ENCODE measurements at regions not wholly inside any gene's neighbourhood (a gene's known extent, or its start where the extent isn't known, plus 50 kb on each side); places are given as distances from the start of the nearest gene placed in this dataset. TPM values are rescaled to one million over a fixed set of nuclear protein-coding genes. Genes with fewer than 3 reads are reported as not detected.

DNA sequence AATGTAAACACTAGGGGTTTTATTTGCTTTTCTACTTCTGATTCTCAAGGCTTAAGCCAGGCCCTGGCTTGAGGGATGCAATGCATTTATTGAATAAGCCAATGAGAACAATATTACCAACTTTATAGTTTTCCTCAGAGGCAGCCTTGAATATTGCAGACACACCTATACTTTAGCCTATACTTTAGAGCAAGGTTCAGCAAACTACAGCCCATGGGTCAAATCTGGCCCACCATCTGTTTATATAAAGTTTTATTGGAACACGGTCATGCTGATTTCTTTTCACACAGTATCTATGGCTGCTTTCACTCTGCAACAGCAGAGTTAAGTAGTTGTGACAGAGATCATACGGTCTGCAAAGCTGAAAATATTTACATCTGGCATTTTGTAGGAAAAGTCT lies 50.3 kb upstream of the E2F8 start:
- H3K27me3 ChIP-seq (ENCODE audit: control insufficient read depth in 2 of 2, insufficient read depth in 2 of 2, low read length in 2 of 2) = peaks cover 11 to 12% of the 10 kb centered on the region in 2 experiments
- no peaks in the 10 kb centered on the region for H3K9me3 ChIP-seq (replicated peaks; ENCODE audit: control insufficient read depth, insufficient read depth, low read length)
- dilution Hi-C loops (cut with MboI; ENCODE audit: extremely low pct_ligation_motif_present, low sequenced_read_pairs) = no loop called here
- no TSS peak for BruUV-seq (replicated peaks)
- H2AFZ ChIP-seq (ENCODE audit: low read depth, low read length) = no peak overlapping the region
- no peaks in the 10 kb centered on the region for H3K9me1 ChIP-seq (replicated peaks; ENCODE audit: control insufficient read depth, extremely low read depth, insufficient read depth, low read length)
- no peaks in the 10 kb centered on the region for H3K4me1 ChIP-seq (ENCODE audit: control insufficient read depth, extremely low read depth, insufficient read depth, low read length)
- DNase-seq (ENCODE audit: low read depth, low spot score) = no peak
- no peak overlapping the region for H3K27ac ChIP-seq (ENCODE audit: insufficient read depth, low read depth, low read length)
- H3K79me2 ChIP-seq (ENCODE audit: control insufficient read depth, insufficient read depth, low read length) = no peaks in the 10 kb centered on the region
- no peak for FAIRE-seq
- no peaks in the 10 kb centered on the region for H4K20me1 ChIP-seq (replicated peaks; ENCODE audit: control insufficient read depth, extremely low read depth, insufficient read depth, low read length)
- H3K9ac ChIP-seq (replicated peaks; ENCODE audit: extremely low read depth, insufficient read depth, low read length) = no peak overlapping the region
- no peak overlapping the region for H3K4me2 ChIP-seq (ENCODE audit: insufficient read depth, low read length)
- H3K36me3 ChIP-seq (ENCODE audit: control insufficient read depth in 2 of 2, extremely low read depth in 1 of 2, insufficient read depth in 2 of 2, low read length in 2 of 2) = no peaks in the 10 kb centered on the region
- H3K4me3 ChIP-seq (replicated peaks in 1 of 3; ENCODE audit: insufficient read depth in 1 of 3, low read depth in 1 of 3, low read length in 3 of 3) = no peak overlapping the region
- POLR2A ChIA-PET = no interaction called here
- TF ChIP-seq MYC (IDR thresholded peaks at IDR 0.05; ENCODE audit: low read depth, low read length) = no peak
- TF ChIP-seq GATA2 (IDR thresholded peaks at IDR 0.05; ENCODE audit: insufficient read depth, insufficient read length, low read depth, low read length) = no peak
- TF ChIP-seq POLR2A (IDR thresholded peaks at IDR 0.05; ENCODE audit: low read depth, low read length) = no peak
- no peak for TF ChIP-seq EZH2 (IDR thresholded peaks at IDR 0.05; ENCODE audit: borderline replicate concordance, low read depth, low read length, severe bottlenecking)
- TF ChIP-seq JUN (IDR thresholded peaks at IDR 0.05; ENCODE audit: borderline replicate concordance, insufficient read depth, insufficient read length, low read depth) = no peak
- TF ChIP-seq POLR2AphosphoS5 (IDR thresholded peaks at IDR 0.05; ENCODE audit: insufficient read depth, low read depth, low read length) = no peak
- TF ChIP-seq, protein P1, sequence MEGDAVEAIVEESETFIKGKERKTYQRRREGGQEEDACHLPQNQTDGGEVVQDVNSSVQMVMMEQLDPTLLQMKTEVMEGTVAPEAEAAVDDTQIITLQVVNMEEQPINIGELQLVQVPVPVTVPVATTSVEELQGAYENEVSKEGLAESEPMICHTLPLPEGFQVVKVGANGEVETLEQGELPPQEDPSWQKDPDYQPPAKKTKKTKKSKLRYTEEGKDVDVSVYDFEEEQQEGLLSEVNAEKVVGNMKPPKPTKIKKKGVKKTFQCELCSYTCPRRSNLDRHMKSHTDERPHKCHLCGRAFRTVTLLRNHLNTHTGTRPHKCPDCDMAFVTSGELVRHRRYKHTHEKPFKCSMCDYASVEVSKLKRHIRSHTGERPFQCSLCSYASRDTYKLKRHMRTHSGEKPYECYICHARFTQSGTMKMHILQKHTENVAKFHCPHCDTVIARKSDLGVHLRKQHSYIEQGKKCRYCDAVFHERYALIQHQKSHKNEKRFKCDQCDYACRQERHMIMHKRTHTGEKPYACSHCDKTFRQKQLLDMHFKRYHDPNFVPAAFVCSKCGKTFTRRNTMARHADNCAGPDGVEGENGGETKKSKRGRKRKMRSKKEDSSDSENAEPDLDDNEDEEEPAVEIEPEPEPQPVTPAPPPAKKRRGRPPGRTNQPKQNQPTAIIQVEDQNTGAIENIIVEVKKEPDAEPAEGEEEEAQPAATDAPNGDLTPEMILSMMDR (IDR thresholded peaks at IDR 0.05; ENCODE audit: extremely low read depth in 1 of 2, insufficient read depth in 1 of 2, low read depth in 1 of 2, low read length in 2 of 2) = no peak
- TF ChIP-seq FOS (IDR thresholded peaks at IDR 0.05; ENCODE audit: borderline replicate concordance, insufficient read depth, low read length) = no peak
- no peak for TF ChIP-seq MAX (IDR thresholded peaks at IDR 0.05; ENCODE audit: insufficient read depth, insufficient read length)
- CTCF ChIA-PET = no interaction called here
- intact Hi-C loops (cut with micrococcal nuclease) = no loop called here

Small RNA genes lying in the stretch of these regions (microRNA-seq; reads per million reads assigned to microRNA genes)
- not detected for gene MIR4486 (ENCODE audit: borderline number of aligned reads, borderline replicate concordance)

Small RNA genes lying in the stretch of these regions (small RNA-seq; reads per million reads assigned to genes)
- not detected for gene MIR4486 (ENCODE audit: insufficient read depth, insufficient read length, low read depth, low replicate concordance)
- not detected for gene RF00408 (ENCODE audit: insufficient read depth, insufficient read length, low read depth, low replicate concordance)
- gene RNA5SP335 (ENCODE audit: insufficient read depth, insufficient read length, low read depth, low replicate concordance) = not detected

Measured in endothelial cell of umbilical vein (primary cell).